ENCODE measurements at regions not wholly inside any gene's neighbourhood (a gene's known extent, or its start where the extent isn't known, plus 50 kb on each side); places are given as distances from the start of the nearest gene placed in this dataset.

DNA sequence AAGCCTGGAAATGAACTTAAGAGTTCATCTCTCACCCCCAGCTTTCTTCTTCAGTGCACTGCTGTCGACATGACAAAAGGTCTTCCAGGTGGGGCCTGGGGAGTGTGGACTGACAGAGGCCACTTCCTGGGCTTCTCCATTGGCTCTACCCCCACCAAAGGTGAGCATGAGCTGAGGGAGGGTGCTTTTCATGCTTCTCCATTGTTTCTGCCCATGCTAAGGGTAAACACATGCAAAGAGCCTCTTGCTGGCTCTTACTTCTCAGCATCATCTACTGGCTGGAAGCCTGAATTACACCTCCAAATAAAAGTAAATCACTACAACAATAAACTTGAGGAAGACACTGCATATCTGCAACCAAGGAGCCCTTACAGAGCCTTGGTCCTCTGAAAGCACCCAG, 227.2 kb downstream of the EPM2A start:
- TF ChIP-seq, protein P1, sequence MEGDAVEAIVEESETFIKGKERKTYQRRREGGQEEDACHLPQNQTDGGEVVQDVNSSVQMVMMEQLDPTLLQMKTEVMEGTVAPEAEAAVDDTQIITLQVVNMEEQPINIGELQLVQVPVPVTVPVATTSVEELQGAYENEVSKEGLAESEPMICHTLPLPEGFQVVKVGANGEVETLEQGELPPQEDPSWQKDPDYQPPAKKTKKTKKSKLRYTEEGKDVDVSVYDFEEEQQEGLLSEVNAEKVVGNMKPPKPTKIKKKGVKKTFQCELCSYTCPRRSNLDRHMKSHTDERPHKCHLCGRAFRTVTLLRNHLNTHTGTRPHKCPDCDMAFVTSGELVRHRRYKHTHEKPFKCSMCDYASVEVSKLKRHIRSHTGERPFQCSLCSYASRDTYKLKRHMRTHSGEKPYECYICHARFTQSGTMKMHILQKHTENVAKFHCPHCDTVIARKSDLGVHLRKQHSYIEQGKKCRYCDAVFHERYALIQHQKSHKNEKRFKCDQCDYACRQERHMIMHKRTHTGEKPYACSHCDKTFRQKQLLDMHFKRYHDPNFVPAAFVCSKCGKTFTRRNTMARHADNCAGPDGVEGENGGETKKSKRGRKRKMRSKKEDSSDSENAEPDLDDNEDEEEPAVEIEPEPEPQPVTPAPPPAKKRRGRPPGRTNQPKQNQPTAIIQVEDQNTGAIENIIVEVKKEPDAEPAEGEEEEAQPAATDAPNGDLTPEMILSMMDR (conservative IDR thresholded peaks at IDR 0.05): peak; percentile 54
- TF ChIP-seq ZFX (IDR thresholded peaks at IDR 0.05): no peak

All from C4-2B (cell line).